Left lobe of liver (tissue), 2 donors: ENCODE measurements at regions not wholly inside any gene's neighbourhood (a gene's known extent, or its start where the extent isn't known, plus 50 kb on each side); places are given as distances from the start of the nearest gene placed in this dataset.
A peak's percentile ranks its signal among the peaks of the same experiment; 100 is the strongest.
"Not testable (repeated sequence)": the region's sequence is repeated elsewhere in the genome, so short reads cannot be mapped to it uniquely, and the experiment has no call there.

Source experiments
- ATAC-seq: fragments of 200-7000 bp; cut with Tn5 transposase; one replicate; pipeline ENCODE4 v1.9.1; 2020; ENCODE audit warnings: mild to moderate bottlenecking, moderate library complexity
- DNase-seq: peaks from one replicate; pipeline ENCODE4 v3.0.0-alpha.2; 2020; ENCODE audit warnings: low spot score
- donor health status: DM: no; HTN: no; CAD: no; lungs with moderate emphysema.
- donor health status: DM: no; HTN: yes; CAD: no.

GRCh38 chr7:63555226-63555994, 443.2 kb upstream of the ZNF722 start:
- DNase-seq, ATAC-seq: not testable (repeated sequence)

- not testable (repeated sequence) for DNase-seq, ATAC-seq
Measured at GRCh38 chr7:63556223-63556622, 442.4 kb upstream of the ZNF722 start.

GRCh38 chr7:63559016-63559415, 439.6 kb upstream of the ZNF722 start:
- DNase-seq, ATAC-seq: not testable (repeated sequence)

- ATAC-seq, DNase-seq: not testable (repeated sequence)
Measured at GRCh38 chr7:63559826-63560465, 438.7 kb upstream of the ZNF722 start.

- ATAC-seq, DNase-seq: not testable (repeated sequence)
Measured at GRCh38 chr7:63561911-63562310, 436.7 kb upstream of the ZNF722 start.

- not testable (repeated sequence) for ATAC-seq, DNase-seq
Measured at GRCh38 chr7:63562364-63563060, 436.1 kb upstream of the ZNF722 start.

- not testable (repeated sequence) for ATAC-seq, DNase-seq
Measured at GRCh38 chr7:63563151-63563940, 435.3 kb upstream of the ZNF722 start.

- DNase-seq, ATAC-seq: not testable (repeated sequence)
Measured at GRCh38 chr7:63564882-63565281, 433.8 kb upstream of the ZNF722 start.

- not testable (repeated sequence) for ATAC-seq, DNase-seq
Measured at GRCh38 chr7:63566886-63567285, 431.8 kb upstream of the ZNF722 start.

GRCh38 chr7:63567636-63568035, 431.0 kb upstream of the ZNF722 start:
- DNase-seq, ATAC-seq: not testable (repeated sequence)

- not testable (repeated sequence) for ATAC-seq
- peak; percentile 34 for DNase-seq
Measured at GRCh38 chr7:63568571-63569313, 429.9 kb upstream of the ZNF722 start.

- ATAC-seq, result not testable (repeated sequence)
- DNase-seq, result peak; percentile 39
Measured at GRCh38 chr7:63570386-63571115, 428.1 kb upstream of the ZNF722 start.

- not testable (repeated sequence) for ATAC-seq
- peak; percentile 40 for DNase-seq
Measured at GRCh38 chr7:63572196-63572595, 426.5 kb upstream of the ZNF722 start.

GRCh38 chr7:63572956-63573355, 425.7 kb upstream of the ZNF722 start:
- not testable (repeated sequence) for ATAC-seq
- DNase-seq, result peak; percentile 42

GRCh38 chr7:63573412-63573811, 425.2 kb upstream of the ZNF722 start:
- DNase-seq, result peak; percentile 16
- not testable (repeated sequence) for ATAC-seq

- peak; percentile 37 for DNase-seq
- ATAC-seq, result not testable (repeated sequence)
Measured at GRCh38 chr7:63576421-63576820, 422.2 kb upstream of the ZNF722 start.

- not testable (repeated sequence) for ATAC-seq
- peak; percentile 7 for DNase-seq
Measured at GRCh38 chr7:63577066-63577465, 421.6 kb upstream of the ZNF722 start.

- not testable (repeated sequence) for ATAC-seq
- DNase-seq, result peak; percentile 33
Measured at GRCh38 chr7:63580045-63580444, 418.6 kb upstream of the ZNF722 start.
